T1000 (cell line): ENCODE measurements at regions not wholly inside any gene's neighbourhood (a gene's known extent, or its start where the extent isn't known, plus 50 kb on each side); places are given as distances from the start of the nearest gene placed in this dataset.

Source experiments
- DNase-seq: peaks from one replicate; lab custom pipeline; 2025; ENCODE audit warnings: mixed read lengths; lab: John Stamatoyannopoulos, UW

- no peak for DNase-seq
These were observed 413.9 kb downstream of the SHQ1 start for GRCh38 chr3:72434296-72434695.

GRCh38 chr3:72432246-72432645 lies 416.0 kb downstream of the SHQ1 start:
- no peak for DNase-seq

- DNase-seq: no peak
These were observed 418.5 kb downstream of the SHQ1 start for GRCh38 chr3:72429589-72430353.

GRCh38 chr3:72428803-72429202 lies 419.4 kb downstream of the SHQ1 start:
- no peak for DNase-seq

- DNase-seq: no peak
These were observed 420.6 kb downstream of the SHQ1 start for GRCh38 chr3:72427624-72428023.

- DNase-seq: no peak
These were observed 421.4 kb downstream of the SHQ1 start for GRCh38 chr3:72426618-72427397.

- no peak for DNase-seq
These were observed 424.6 kb downstream of the SHQ1 start for GRCh38 chr3:72423643-72424042.

- DNase-seq: no peak
These were observed 426.5 kb downstream of the SHQ1 start for GRCh38 chr3:72421786-72422185.

- DNase-seq: no peak
These were observed 427.1 kb downstream of the SHQ1 start for GRCh38 chr3:72421126-72421525.

GRCh38 chr3:72418856-72419255 lies 429.4 kb downstream of the SHQ1 start:
- no peak for DNase-seq

GRCh38 chr3:72418244-72418643 lies 430.0 kb downstream of the SHQ1 start:
- no peak for DNase-seq

GRCh38 chr3:72414481-72415016 lies 433.7 kb downstream of the SHQ1 start:
- no peak for DNase-seq

GRCh38 chr3:72413228-72413627 lies 435.0 kb downstream of the SHQ1 start:
- DNase-seq: no peak

GRCh38 chr3:72412340-72412956 lies 435.8 kb downstream of the SHQ1 start:
- no peak for DNase-seq

- no peak for DNase-seq
These were observed 436.4 kb downstream of the SHQ1 start for GRCh38 chr3:72411843-72412242.

GRCh38 chr3:72411126-72411525 lies 437.1 kb downstream of the SHQ1 start:
- no peak for DNase-seq

GRCh38 chr3:72408983-72409779 lies 439.1 kb downstream of the SHQ1 start:
- no peak for DNase-seq

GRCh38 chr3:72407766-72408165 lies 440.5 kb downstream of the SHQ1 start:
- DNase-seq: no peak

- DNase-seq: no peak
These were observed 442.2 kb downstream of the SHQ1 start for GRCh38 chr3:72405943-72406566.

- no peak for DNase-seq
These were observed 447.2 kb downstream of the SHQ1 start for GRCh38 chr3:72401005-72401545.

- no peak for DNase-seq
These were observed 449.5 kb downstream of the SHQ1 start for GRCh38 chr3:72398781-72399180.
